ENCODE measurements at regions not wholly inside any gene's neighbourhood (a gene's known extent, or its start where the extent isn't known, plus 50 kb on each side); places are given as distances from the start of the nearest gene placed in this dataset.
"Not testable (repeated sequence)": the region's sequence is repeated elsewhere in the genome, so short reads cannot be mapped to it uniquely, and the experiment has no call there.

DNA sequence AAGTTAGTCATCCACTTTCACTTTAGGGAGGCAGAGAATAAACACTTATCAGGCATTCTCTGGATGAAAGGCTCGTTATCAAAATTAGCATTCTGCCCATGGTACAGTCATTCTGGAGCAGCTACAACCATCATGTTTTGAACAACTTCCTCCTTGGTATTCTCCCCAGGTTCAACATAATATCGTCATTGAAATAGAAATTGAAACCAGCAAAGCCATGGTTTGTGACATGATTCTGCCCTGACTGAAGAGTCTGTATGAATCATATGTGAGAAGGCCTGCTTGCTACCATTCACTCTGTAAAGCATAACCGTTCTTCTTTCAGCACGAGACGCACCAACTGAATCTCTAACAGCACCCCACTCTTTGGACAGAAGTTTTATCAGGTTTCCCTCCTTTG lies 127.5 kb upstream of the RADX start:
- Mint-ChIP-seq H3K27ac (ENCODE audit: unreplicated experiment) (no peak overlapping the region), H3K4me3 (ENCODE audit: unreplicated experiment) (no peak overlapping the region), H3K27me3 (ENCODE audit: insufficient read depth, unreplicated experiment) (no peaks in the 10 kb centered on the region), H3K9me3 (ENCODE audit: unreplicated experiment) (no peaks in the 10 kb centered on the region), H3K36me3 (ENCODE audit: insufficient read depth, unreplicated experiment) (no peaks in the 10 kb centered on the region), H3K4me1 (ENCODE audit: low read depth, unreplicated experiment) (no peaks in the 10 kb centered on the region)
- DNase-seq, result no peak
- POLR2A ChIA-PET, result no interaction called here
- Histone ChIP-seq H3K9me3 (no peaks in the 10 kb centered on the region), H3K4me1 (no peaks in the 10 kb centered on the region), H3K36me3 (ENCODE audit: control insufficient read depth, insufficient read depth, low read length) (no peaks in the 10 kb centered on the region), H3K27me3 (replicated peaks; ENCODE audit: control insufficient read depth, insufficient read depth, low read length) (no peaks in the 10 kb centered on the region), H3K4me3 (ENCODE audit: low read depth, low read length) (no peak overlapping the region)
- TF ChIP-seq, protein P1, sequence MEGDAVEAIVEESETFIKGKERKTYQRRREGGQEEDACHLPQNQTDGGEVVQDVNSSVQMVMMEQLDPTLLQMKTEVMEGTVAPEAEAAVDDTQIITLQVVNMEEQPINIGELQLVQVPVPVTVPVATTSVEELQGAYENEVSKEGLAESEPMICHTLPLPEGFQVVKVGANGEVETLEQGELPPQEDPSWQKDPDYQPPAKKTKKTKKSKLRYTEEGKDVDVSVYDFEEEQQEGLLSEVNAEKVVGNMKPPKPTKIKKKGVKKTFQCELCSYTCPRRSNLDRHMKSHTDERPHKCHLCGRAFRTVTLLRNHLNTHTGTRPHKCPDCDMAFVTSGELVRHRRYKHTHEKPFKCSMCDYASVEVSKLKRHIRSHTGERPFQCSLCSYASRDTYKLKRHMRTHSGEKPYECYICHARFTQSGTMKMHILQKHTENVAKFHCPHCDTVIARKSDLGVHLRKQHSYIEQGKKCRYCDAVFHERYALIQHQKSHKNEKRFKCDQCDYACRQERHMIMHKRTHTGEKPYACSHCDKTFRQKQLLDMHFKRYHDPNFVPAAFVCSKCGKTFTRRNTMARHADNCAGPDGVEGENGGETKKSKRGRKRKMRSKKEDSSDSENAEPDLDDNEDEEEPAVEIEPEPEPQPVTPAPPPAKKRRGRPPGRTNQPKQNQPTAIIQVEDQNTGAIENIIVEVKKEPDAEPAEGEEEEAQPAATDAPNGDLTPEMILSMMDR (IDR thresholded peaks at IDR 0.05; ENCODE audit: insufficient read depth in 1 of 2, low read depth in 1 of 2, low read length in 1 of 2, severe bottlenecking in 1 of 2, unreplicated experiment in 1 of 2), result no peak
- BruUV-seq (replicated peaks), result no TSS peak
- CTCF ChIA-PET, result no interaction called here
- intact Hi-C loops (cut with micrococcal nuclease; ENCODE audit: unreplicated experiment), result loop anchor here (10.0 kb wide), 4 partner anchors 211 to 391 kb away; no protein-coding TSS in a partner anchor

DNA sequence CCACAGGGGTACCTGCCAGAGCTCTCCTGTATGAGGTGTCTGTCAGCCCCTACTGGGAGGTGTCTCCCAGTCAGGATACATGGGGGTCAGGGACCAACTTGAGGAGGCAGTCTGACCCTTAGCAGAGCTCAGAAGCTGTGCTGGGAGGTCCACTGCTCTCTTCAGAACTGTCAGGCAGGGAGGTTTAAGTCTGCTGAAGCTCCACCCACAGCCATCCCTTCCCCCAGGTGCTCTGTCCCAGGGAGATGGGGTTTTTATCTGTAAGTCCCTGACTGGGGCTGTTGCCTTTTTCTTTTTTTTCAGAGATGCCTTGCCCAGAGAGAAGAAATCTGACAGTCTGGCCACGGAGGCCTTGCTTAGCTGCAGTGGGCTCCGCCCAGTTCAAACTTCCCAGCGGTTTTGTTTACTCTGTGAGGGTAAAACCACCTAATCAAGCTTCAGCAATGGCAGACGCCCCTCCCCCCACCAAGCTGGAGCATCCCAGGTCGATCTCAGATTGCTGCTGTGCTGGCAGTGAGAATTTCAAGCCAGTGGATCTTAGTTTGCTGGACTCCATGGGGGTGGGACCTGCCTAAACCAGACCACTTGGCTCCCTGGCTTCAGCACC lies 118.5 kb upstream of the RADX start:
- H3K27me3 ChIP-seq (replicated peaks; ENCODE audit: control insufficient read depth, insufficient read depth, low read length); H3K4me3 ChIP-seq (ENCODE audit: low read depth, low read length); POLR2A ChIA-PET; H3K27ac Mint-ChIP-seq (ENCODE audit: unreplicated experiment); BruUV-seq (replicated peaks); CTCF ChIA-PET; H3K4me1 Mint-ChIP-seq (ENCODE audit: low read depth, unreplicated experiment); H3K36me3 Mint-ChIP-seq (ENCODE audit: insufficient read depth, unreplicated experiment); H3K27me3 Mint-ChIP-seq (ENCODE audit: insufficient read depth, unreplicated experiment); H3K4me1 ChIP-seq; H3K4me3 Mint-ChIP-seq (ENCODE audit: unreplicated experiment); H3K36me3 ChIP-seq (ENCODE audit: control insufficient read depth, insufficient read depth, low read length); H3K9me3 ChIP-seq; intact Hi-C loops (cut with micrococcal nuclease; ENCODE audit: unreplicated experiment): not testable (repeated sequence)
- peak; percentile 51 to 60 for DNase-seq
- peaks cover 13% of the 10 kb centered on the region for H3K9me3 Mint-ChIP-seq (ENCODE audit: unreplicated experiment)

DNA sequence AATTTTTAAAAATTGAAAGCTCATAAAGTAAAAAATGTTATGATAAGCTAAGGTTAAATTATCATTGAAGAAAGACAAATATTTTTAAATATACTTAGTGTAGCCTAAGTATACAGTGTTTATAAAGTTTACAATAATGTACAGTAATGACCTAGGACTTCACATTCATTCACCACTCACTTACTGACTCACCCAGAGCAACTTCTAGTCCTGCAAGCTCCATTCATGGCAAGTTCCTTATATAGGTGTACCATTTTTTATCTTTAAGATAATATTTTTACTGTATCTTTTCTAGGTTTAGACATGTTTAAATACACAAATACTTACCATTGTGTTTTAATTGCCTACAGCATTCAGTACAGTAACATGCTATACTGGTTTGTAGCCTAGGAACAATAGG lies 112.3 kb upstream of the RADX start:
- no peak overlapping the region for H3K4me3 Mint-ChIP-seq (ENCODE audit: unreplicated experiment)
- no peak overlapping the region for H3K4me3 ChIP-seq (ENCODE audit: low read depth, low read length)
- no peaks in the 10 kb centered on the region for H3K27me3 Mint-ChIP-seq (ENCODE audit: insufficient read depth, unreplicated experiment)
- H3K27ac Mint-ChIP-seq (ENCODE audit: unreplicated experiment), result no peak overlapping the region
- no peaks in the 10 kb centered on the region for H3K4me1 ChIP-seq
- no peaks in the 10 kb centered on the region for H3K36me3 Mint-ChIP-seq (ENCODE audit: insufficient read depth, unreplicated experiment)
- intact Hi-C loops (cut with micrococcal nuclease; ENCODE audit: unreplicated experiment), result no loop called here
- peaks cover 9% of the 10 kb centered on the region for H3K9me3 Mint-ChIP-seq (ENCODE audit: unreplicated experiment)
- H3K27me3 ChIP-seq (replicated peaks; ENCODE audit: control insufficient read depth, insufficient read depth, low read length), result no peaks in the 10 kb centered on the region
- POLR2A ChIA-PET, result no interaction called here
- CTCF ChIA-PET, result no interaction called here
- no peak for DNase-seq
- TF ChIP-seq, protein P1 (IDR thresholded peaks at IDR 0.05; ENCODE audit: insufficient read depth in 1 of 2, low read depth in 1 of 2, low read length in 1 of 2, severe bottlenecking in 1 of 2, unreplicated experiment in 1 of 2), result no peak
- no TSS peak for BruUV-seq (replicated peaks)
- peaks cover 4% of the 10 kb centered on the region for H3K4me1 Mint-ChIP-seq (ENCODE audit: low read depth, unreplicated experiment)
- no peaks in the 10 kb centered on the region for H3K9me3 ChIP-seq
- H3K36me3 ChIP-seq (ENCODE audit: control insufficient read depth, insufficient read depth, low read length), result no peaks in the 10 kb centered on the region
